Upper lobe of right lung (tissue), 1 donor: ENCODE measurements at regions not wholly inside any gene's neighbourhood (a gene's known extent, or its start where the extent isn't known, plus 50 kb on each side); places are given as distances from the start of the nearest gene placed in this dataset.
A peak's percentile ranks its signal among the peaks of the same experiment; 100 is the strongest.

Source experiments
- ATAC-seq: fragments of 200-7000 bp; cut with Tn5 transposase; one replicate; pipeline ENCODE4 v1.9.1; 2020; ENCODE audit warnings: mild to moderate bottlenecking, moderate library complexity
- DNase-seq: peaks from one replicate; pipeline ENCODE4 v3.0.0-alpha.2; 2020
- H3K27ac ChIP-seq: fragments of 200-600 bp; one replicate; pipeline ENCODE4 v1.8.0; 2022
- H3K27me3 ChIP-seq: fragments of 200-600 bp; one replicate; pipeline ENCODE4 v1.8.0; 2022; ENCODE audit warnings: mild to moderate bottlenecking
- H3K36me3 ChIP-seq: fragments of 200-600 bp; one replicate; pipeline ENCODE4 v1.8.0; 2022
- H3K4me1 ChIP-seq: fragments of 200-600 bp; one replicate; pipeline ENCODE4 v1.8.0; 2022
- H3K4me3 ChIP-seq: fragments of 200-600 bp; one replicate; pipeline ENCODE4 v1.8.0; 2022; ENCODE audit warnings: mild to moderate bottlenecking
- H3K9me3 ChIP-seq: fragments of 200-600 bp; one replicate; pipeline ENCODE4 v1.8.0; 2022
- intact Hi-C: fragments of 100-400 bp; cut with DNase I; formaldehyde crosslinking; loops from one replicate; pipeline ENCODE4 v1.11.0; 2022
- TF ChIP-seq, protein P1 (sequence below): fragments of 200-600 bp; IDR thresholded peaks from one replicate; pipeline ENCODE4 v1.8.0; 2022; ENCODE audit warnings: antibody characterized with exemption
- donor health status: DM: no; HTN: yes; CAD: no; lungs with severe emphysema.

DNA sequence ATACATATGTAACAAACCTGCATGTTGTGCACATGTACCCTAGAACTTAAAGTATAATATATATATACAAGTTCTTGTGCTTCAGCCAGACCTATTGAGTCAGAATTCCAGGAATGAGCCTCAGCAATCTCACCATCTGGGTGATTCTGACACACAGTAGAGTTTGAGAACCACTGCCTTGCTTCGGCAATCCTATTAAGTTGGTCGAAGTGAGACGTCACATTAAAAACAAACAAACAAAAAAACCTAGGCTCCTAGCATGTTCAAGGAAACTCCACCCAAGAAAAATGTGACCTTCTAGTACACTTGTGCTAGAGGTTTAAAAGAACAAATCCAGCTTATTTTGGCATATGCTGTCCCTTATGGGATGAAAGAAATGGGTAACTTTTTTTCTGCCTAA is 115.8 kb downstream of the SINHCAF start:
- Histone ChIP-seq H3K9me3 (no peaks in the 10 kb centered on the region), H3K36me3 (no peaks in the 10 kb centered on the region), H3K27ac (no peak overlapping the region), H3K4me3 (no peak overlapping the region), H3K4me1 (no peaks in the 10 kb centered on the region), H3K27me3 (no peaks in the 10 kb centered on the region)
- ATAC-seq = no peak
- intact Hi-C loops = no loop called here
- TF ChIP-seq, protein P1, sequence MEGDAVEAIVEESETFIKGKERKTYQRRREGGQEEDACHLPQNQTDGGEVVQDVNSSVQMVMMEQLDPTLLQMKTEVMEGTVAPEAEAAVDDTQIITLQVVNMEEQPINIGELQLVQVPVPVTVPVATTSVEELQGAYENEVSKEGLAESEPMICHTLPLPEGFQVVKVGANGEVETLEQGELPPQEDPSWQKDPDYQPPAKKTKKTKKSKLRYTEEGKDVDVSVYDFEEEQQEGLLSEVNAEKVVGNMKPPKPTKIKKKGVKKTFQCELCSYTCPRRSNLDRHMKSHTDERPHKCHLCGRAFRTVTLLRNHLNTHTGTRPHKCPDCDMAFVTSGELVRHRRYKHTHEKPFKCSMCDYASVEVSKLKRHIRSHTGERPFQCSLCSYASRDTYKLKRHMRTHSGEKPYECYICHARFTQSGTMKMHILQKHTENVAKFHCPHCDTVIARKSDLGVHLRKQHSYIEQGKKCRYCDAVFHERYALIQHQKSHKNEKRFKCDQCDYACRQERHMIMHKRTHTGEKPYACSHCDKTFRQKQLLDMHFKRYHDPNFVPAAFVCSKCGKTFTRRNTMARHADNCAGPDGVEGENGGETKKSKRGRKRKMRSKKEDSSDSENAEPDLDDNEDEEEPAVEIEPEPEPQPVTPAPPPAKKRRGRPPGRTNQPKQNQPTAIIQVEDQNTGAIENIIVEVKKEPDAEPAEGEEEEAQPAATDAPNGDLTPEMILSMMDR = no peak
- no peak for DNase-seq

DNA sequence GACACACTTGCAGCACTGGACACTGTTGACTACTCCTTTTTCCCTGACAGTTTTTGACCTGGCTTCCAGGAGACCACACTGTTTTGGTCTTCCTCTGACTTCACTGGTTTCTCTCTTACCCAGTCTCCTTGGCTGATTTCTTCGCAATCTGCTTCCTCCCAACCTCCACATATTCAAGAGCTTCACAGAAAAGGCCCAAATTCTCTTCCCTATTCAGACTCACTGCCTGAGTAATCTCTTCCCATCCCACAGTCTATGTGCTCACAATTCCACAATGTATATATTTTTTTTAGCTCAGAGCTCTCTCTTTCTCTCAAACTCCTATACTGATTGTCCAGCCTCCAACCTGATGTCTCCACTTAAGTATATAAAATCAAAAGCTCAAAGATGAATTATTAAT is 115.4 kb downstream of the SINHCAF start:
- TF ChIP-seq, protein P1 = no peak

DNA sequence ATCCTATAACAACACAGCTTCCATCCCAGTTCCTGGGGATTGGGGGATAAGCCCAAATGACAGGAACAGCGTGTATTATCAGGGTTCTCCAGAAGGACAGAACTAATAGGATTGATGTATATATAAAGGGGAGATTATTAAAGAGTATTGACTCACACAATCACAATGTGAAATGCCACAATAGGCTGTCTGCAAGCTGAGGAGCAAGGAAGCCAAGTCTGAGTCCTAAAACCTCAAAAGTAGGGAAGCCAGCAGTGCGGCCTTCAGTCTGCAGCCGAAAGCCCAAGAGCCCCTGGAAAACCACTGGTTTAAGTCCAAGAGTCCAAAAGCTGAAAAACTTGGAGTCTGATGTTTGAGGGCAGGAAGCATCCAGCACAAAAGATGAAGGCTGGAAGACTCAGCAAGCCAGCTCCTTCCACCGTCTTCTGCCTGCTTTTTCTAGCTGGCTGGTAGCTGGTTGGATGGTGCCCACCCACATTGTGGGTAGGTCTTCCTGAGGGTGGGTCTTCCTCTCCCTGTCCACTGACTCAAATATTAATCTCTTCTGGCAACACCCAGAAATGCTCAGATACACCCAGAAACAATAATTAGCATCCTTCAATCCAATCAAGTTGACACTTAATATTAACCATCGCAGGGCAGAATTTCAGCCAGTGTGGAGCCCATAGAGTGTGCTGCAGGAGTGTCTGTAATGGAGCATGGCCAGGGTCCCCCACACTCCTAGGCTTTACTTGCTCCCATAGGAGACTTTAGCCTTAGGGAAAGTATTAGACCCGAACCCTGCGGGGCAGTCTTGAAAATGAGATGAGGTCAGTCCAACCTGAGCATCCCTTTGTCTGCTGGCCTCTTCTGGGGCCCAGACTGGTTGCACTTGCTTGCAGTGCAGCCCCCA is 111.1 kb downstream of the SINHCAF start:
- TF ChIP-seq, protein P1 = no peak
- Histone ChIP-seq H3K36me3 (no peaks in the 10 kb centered on the region), H3K9me3 (no peaks in the 10 kb centered on the region), H3K27me3 (peaks cover 13% of the 10 kb centered on the region), H3K27ac (no peak overlapping the region), H3K4me1 (no peaks in the 10 kb centered on the region), H3K4me3 (no peak overlapping the region)
- ATAC-seq (no peak), DNase-seq (no peak)
- intact Hi-C loops = no loop called here

More for the DNA sequence above, 115.4 kb downstream of the SINHCAF start:
- no peaks in the 10 kb centered on the region for H3K9me3 ChIP-seq
- no peak for DNase-seq
- no peaks in the 10 kb centered on the region for H3K36me3 ChIP-seq
- ATAC-seq = no peak
- no peak overlapping the region for H3K27ac ChIP-seq
- no peaks in the 10 kb centered on the region for H3K4me1 ChIP-seq
- H3K4me3 ChIP-seq = no peak overlapping the region
- intact Hi-C loops = no loop called here
- H3K27me3 ChIP-seq = peaks cover under 1% of the 10 kb centered on the region

DNA sequence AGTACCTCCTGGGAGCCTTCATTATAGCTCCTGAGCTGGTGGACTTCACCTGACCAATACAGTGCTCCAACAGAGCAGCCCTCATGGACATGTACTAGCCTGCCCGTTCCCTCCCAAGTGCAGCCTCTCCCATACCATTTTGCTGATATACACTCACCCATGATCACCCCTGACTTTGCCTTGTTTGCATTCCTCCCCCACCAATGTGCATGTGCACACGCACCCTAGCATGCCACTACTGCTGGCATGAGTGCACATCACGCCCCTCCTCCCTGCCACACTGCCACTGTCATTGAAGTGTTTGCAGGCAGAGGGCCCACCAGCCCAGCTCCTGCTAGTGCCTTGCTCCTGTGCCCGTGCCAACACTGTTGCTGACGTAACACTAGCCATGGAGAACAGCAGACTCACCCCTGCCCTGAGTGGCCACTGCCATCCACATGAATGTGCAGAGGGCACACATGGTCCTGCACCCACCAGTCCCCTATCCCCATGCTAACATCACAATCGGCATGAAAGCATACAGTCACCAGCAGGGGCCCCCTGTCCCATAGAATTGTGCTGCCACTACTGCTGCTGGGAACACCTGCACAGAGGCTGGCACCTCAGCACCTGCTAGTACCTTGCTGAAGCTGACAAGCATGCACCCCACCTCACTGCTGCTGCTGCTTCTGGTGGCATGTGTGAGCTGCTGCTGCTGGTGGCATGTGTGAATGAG is 110.3 kb downstream of the SINHCAF start:
- H3K4me3 ChIP-seq = no peak overlapping the region
- no peaks in the 10 kb centered on the region for H3K36me3 ChIP-seq
- H3K27ac ChIP-seq = no peak overlapping the region
- DNase-seq (peak; percentile 63), ATAC-seq (peak; percentile 30)
- peaks cover 16% of the 10 kb centered on the region for H3K27me3 ChIP-seq
- intact Hi-C loops = no loop called here
- TF ChIP-seq, protein P1 = no peak
- H3K4me1 ChIP-seq = no peaks in the 10 kb centered on the region
- H3K9me3 ChIP-seq = no peaks in the 10 kb centered on the region

DNA sequence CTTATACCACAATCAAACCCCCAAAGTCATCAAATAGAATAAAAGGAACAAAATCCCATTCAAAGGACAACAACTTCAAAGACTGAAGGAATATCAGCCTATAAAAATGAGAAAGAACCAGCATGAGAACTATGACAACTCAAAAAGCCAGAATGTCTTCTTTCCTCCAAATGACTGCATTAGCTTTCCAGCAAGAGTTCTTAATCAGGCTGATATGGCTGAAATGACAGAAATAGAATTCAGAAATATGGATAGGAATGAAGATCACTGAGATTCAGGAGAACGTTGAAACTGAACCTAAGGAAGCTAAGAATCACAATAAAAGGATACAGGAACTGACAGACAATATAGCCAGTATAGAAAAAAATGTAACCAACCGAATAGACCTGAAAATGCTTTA is 109.5 kb downstream of the SINHCAF start:
- Histone ChIP-seq H3K36me3 (no peaks in the 10 kb centered on the region), H3K4me1 (no peaks in the 10 kb centered on the region)

More for the DNA sequence above, 109.5 kb downstream of the SINHCAF start:
- Histone ChIP-seq H3K27ac (no peak overlapping the region), H3K4me3 (no peak overlapping the region), H3K9me3 (no peaks in the 10 kb centered on the region), H3K27me3 (peaks cover 22% of the 10 kb centered on the region)
- intact Hi-C loops = no loop called here
- no peak for ATAC-seq
- TF ChIP-seq, protein P1 = no peak
- no peak for DNase-seq
